HCT116 (cell line): ENCODE measurements at regions not wholly inside any gene's neighbourhood (a gene's known extent, or its start where the extent isn't known, plus 50 kb on each side); places are given as distances from the start of the nearest gene placed in this dataset.

Source experiments
- ATAC-seq: fragments of 200-7000 bp; cut with Tn5 transposase; 2 replicates; pipeline ENCODE4 v1.9.1; 2020; ENCODE audit warnings: mild to moderate bottlenecking, moderate library complexity
- BruUV-seq: library from RNA; stranded (reverse); fragments of 400-500 nt; replicated peaks from 2 replicates; lab custom pipeline; 2021; lab: Mats Ljungman, UMichigan
- CTCF ChIA-PET: fragments of 300-600 bp; sonication (Branson Sonifier 250); formaldehyde crosslinking; loops from one replicate; lab custom pipeline; 2021; ENCODE audit warnings: antibody characterized with exemption; lab: Charles Lee
- POLR2A ChIA-PET: fragments of 300-600, 350-600 bp; sonication (Branson Sonifier 250); formaldehyde crosslinking; loops from one replicate; lab custom pipeline; 2021; ENCODE audit warnings: antibody characterized with exemption; lab: Charles Lee
- RAD21 ChIA-PET, 2 experiments: fragments of 300-600 bp; sonication (Branson Sonifier 250); formaldehyde crosslinking; loops; one replicate each; lab custom pipeline; 2023; ENCODE audit warnings: low total read pairs in 2 of 2; ENCODE audit not compliant: uncharacterized antibody in 2 of 2, unreplicated experiment in 2 of 2, low non-redundant PET in 1 of 2; lab: Charles Lee
- DNase-seq: peaks from one replicate; pipeline ENCODE4 v3.0.0-alpha.2; 2010; ENCODE audit warnings: low read depth, low spot score
- H2AFZ ChIP-seq: fragments of 200-600 bp; shearing (Covaris generic), sonication (generic); 2 replicates; pipeline ENCODE4 v1.6.1; 2017; ENCODE audit warnings: low read depth, mixed run types, mixed read lengths, antibody characterized with exemption, low read length; ENCODE audit not compliant: poor library complexity, severe bottlenecking
- H3K27ac ChIP-seq: 2 replicates; pipeline ENCODE4 v1.5.1; 2012; ENCODE audit warnings: low read depth, low read length
- H3K27me3 ChIP-seq: fragments of 200-600 bp; sonication (generic); 2 replicates; pipeline ENCODE4 v1.6.1; 2016; ENCODE audit warnings: mixed run types, low read length, mixed read lengths; ENCODE audit not compliant: insufficient read depth
- H3K36me3 ChIP-seq, 2 experiments: fragments of 200-500 bp in 1 of 2; fragments of 200-600 bp in 1 of 2; sonication (Bioruptor generic) in 1 of 2; sonication (generic) in 1 of 2; 2 replicates each; pipeline versions ENCODE4 v1.5.1 to v1.6.1; 2014 to 2016; ENCODE audit warnings: low read length in 2 of 2, inconsistent platforms in 1 of 2, mixed read lengths in 1 of 2, mixed run types in 1 of 2; ENCODE audit not compliant: insufficient read depth in 2 of 2, control insufficient read depth in 1 of 2
- H3K4me1 ChIP-seq, 2 experiments: fragments of 200-600 bp in 1 of 2; sonication (generic) in 1 of 2; 2 replicates each; pipeline versions ENCODE4 v1.5.1 to v1.6.1; 2012 to 2017; ENCODE audit warnings: low read length in 2 of 2, inconsistent platforms in 1 of 2, mild to moderate bottlenecking in 1 of 2, mixed read lengths in 1 of 2, mixed run types in 1 of 2, moderate library complexity in 1 of 2; ENCODE audit not compliant: insufficient read depth in 2 of 2, control insufficient read depth in 1 of 2
- H3K4me2 ChIP-seq: fragments of 200-600 bp; sonication (generic); 2 replicates; pipeline ENCODE4 v1.6.1; 2017; ENCODE audit warnings: mixed run types, low read length, mixed read lengths
- H3K4me3 ChIP-seq, 2 experiments: fragments of 200-600 bp in 1 of 2; sonication (generic) in 1 of 2; replicated peaks in 1 of 2; 2 replicates each; pipeline ENCODE4 v1.5.1; 2011 to 2016; ENCODE audit warnings: low read length in 2 of 2, control low read depth in 1 of 2, low read depth in 1 of 2, mild to moderate bottlenecking in 1 of 2, mixed read lengths in 1 of 2, mixed run types in 1 of 2
- H3K79me2 ChIP-seq: fragments of 200-600 bp; sonication (generic); 2 replicates; pipeline ENCODE4 v1.6.1; 2017; ENCODE audit warnings: mild to moderate bottlenecking, mixed run types, low read length, moderate library complexity, mixed read lengths; ENCODE audit not compliant: insufficient read depth
- H3K9ac ChIP-seq: fragments of 200-600 bp; sonication (generic); 2 replicates; pipeline ENCODE4 v1.6.1; 2016; ENCODE audit warnings: low read length, mixed read lengths
- H3K9me2 ChIP-seq: fragments of 200-600 bp; sonication (generic), shearing (Covaris generic); 2 replicates; pipeline ENCODE4 v1.6.1; 2017; ENCODE audit warnings: mixed run types, mild to moderate bottlenecking, moderate library complexity; ENCODE audit not compliant: insufficient read depth
- H3K9me3 ChIP-seq, 2 experiments: fragments of 200-500 bp in 1 of 2; fragments of 200-600 bp in 1 of 2; sonication (Bioruptor generic) in 1 of 2; sonication (generic) in 1 of 2; 2 replicates each; pipeline ENCODE4 v1.6.1; 2014 to 2017; ENCODE audit warnings: low read length in 2 of 2, mixed read lengths in 2 of 2, inconsistent platforms in 1 of 2, low read depth in 1 of 2, mild to moderate bottlenecking in 1 of 2, mixed run types in 1 of 2, moderate library complexity in 1 of 2; ENCODE audit not compliant: control insufficient read depth in 1 of 2, insufficient read depth in 1 of 2
- H4K20me1 ChIP-seq: fragments of 200-600 bp; sonication (generic), shearing (Covaris generic); 2 replicates; pipeline ENCODE4 v1.6.1; 2017; ENCODE audit warnings: mixed run types, mild to moderate bottlenecking, moderate library complexity; ENCODE audit not compliant: insufficient read depth
- CBX3 ChIP-seq: IDR thresholded peaks from 2 replicates; pipeline ENCODE4 v1.6.1; 2012; ENCODE audit warnings: low read depth
- EGR1 ChIP-seq: IDR thresholded peaks from 2 replicates; pipeline ENCODE4 v1.6.1; 2012; ENCODE audit warnings: low read depth
- EZH2phosphoT487 ChIP-seq: fragments of 200-600 bp; IDR thresholded peaks from 2 replicates; pipeline ENCODE4 v1.6.1; 2018; ENCODE audit warnings: antibody characterized with exemption, borderline replicate concordance
- JUND ChIP-seq: IDR thresholded peaks from 2 replicates; pipeline ENCODE4 v1.6.1; 2012
- POLR2A ChIP-seq: IDR thresholded peaks from 2 replicates; pipeline ENCODE4 v1.7.0; 2011; ENCODE audit warnings: borderline replicate concordance; ENCODE audit not compliant: insufficient read depth, insufficient read length; ENCODE audit errors: extremely low read depth
- POLR2AphosphoS5 ChIP-seq: IDR thresholded peaks from 2 replicates; pipeline ENCODE4 v1.6.1; 2011; ENCODE audit warnings: mild to moderate bottlenecking, low read depth, low read length, moderate library complexity
- SRF ChIP-seq: IDR thresholded peaks from 2 replicates; pipeline ENCODE4 v1.6.1; 2012; ENCODE audit warnings: low read depth
- YY1 ChIP-seq: IDR thresholded peaks from 2 replicates; pipeline ENCODE4 v1.6.1; 2011; ENCODE audit warnings: low read length, low read depth, moderate library complexity, mild to moderate bottlenecking; ENCODE audit not compliant: insufficient replicate concordance; ENCODE audit errors: extremely low read depth
- intact Hi-C: fragments of 100-400 bp; cut with micrococcal nuclease; formaldehyde crosslinking; loops from 2 replicates; pipeline ENCODE4 v1.10.0; 2022
- TF ChIP-seq, protein P1 (sequence below), 3 experiments: fragments of 200-600 bp in 1 of 3; sonication (generic) in 1 of 3; IDR thresholded peaks in 2 of 3; conservative IDR thresholded peaks in 1 of 3; 2 replicates each; pipeline ENCODE4 v1.5.1; 2012 to 2017; ENCODE audit warnings: low read depth in 2 of 3, low read length in 2 of 3, antibody characterized with exemption in 1 of 3, borderline replicate concordance in 1 of 3, control low read depth in 1 of 3, mild to moderate bottlenecking in 1 of 3, mixed read lengths in 1 of 3, mixed run types in 1 of 3, moderate library complexity in 1 of 3; ENCODE audit not compliant: insufficient read depth in 1 of 3
- TF ChIP-seq, protein P2 (sequence below): IDR thresholded peaks from 2 replicates; pipeline ENCODE4 v1.6.1; 2012; ENCODE audit warnings: low read depth

DNA sequence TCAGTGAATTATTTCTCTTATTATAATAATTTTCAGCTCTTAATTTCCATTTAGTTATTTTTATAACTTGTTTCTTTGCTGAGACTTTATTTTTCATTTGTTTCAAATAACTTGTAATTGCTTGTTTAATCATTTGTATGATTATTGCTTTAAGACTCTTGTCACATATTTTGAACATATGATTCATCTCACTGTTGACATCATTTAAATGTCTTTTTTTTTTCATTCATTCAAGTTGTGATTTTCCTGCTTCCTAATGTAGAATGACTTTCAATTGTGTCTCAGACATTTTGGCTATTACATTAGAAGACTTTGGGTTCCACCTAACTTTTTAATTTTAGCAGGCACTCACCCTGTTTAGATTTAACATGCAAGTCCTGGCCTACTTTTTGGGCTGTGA, 234.8 kb upstream of the DIPK2B start:
- Histone ChIP-seq H3K9me2 (no peaks in the 10 kb centered on the region), H4K20me1 (no peaks in the 10 kb centered on the region), H3K27me3 (no peaks in the 10 kb centered on the region), H3K27ac (no peak overlapping the region), H3K4me1 (no peaks in the 10 kb centered on the region), H2AFZ (no peak overlapping the region), H3K9ac (no peak overlapping the region), H3K79me2 (no peaks in the 10 kb centered on the region), H3K36me3 (no peaks in the 10 kb centered on the region), H3K9me3 (no peaks in the 10 kb centered on the region), H3K4me2 (no peak overlapping the region), H3K4me3 (no peak overlapping the region)
- ATAC-seq (no peak), DNase-seq (no peak)
- ChIA-PET RAD21 (no interaction called here), CTCF (no interaction called here), POLR2A (no interaction called here)
- TF ChIP-seq CBX3: no peak
- TF ChIP-seq POLR2AphosphoS5: no peak
- TF ChIP-seq, protein P1, sequence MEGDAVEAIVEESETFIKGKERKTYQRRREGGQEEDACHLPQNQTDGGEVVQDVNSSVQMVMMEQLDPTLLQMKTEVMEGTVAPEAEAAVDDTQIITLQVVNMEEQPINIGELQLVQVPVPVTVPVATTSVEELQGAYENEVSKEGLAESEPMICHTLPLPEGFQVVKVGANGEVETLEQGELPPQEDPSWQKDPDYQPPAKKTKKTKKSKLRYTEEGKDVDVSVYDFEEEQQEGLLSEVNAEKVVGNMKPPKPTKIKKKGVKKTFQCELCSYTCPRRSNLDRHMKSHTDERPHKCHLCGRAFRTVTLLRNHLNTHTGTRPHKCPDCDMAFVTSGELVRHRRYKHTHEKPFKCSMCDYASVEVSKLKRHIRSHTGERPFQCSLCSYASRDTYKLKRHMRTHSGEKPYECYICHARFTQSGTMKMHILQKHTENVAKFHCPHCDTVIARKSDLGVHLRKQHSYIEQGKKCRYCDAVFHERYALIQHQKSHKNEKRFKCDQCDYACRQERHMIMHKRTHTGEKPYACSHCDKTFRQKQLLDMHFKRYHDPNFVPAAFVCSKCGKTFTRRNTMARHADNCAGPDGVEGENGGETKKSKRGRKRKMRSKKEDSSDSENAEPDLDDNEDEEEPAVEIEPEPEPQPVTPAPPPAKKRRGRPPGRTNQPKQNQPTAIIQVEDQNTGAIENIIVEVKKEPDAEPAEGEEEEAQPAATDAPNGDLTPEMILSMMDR (IDR thresholded peaks at IDR 0.05 in 2 of 3, conservative IDR thresholded peaks at IDR 0.05 in 1 of 3; ENCODE audit: borderline replicate concordance in 1 of 3, insufficient read depth in 1 of 3, low read depth in 2 of 3, low read length in 2 of 3): no peak
- no peak for TF ChIP-seq JUND
- TF ChIP-seq POLR2A: no peak
- TF ChIP-seq EZH2phosphoT487: no peak
- TF ChIP-seq, protein P2, sequence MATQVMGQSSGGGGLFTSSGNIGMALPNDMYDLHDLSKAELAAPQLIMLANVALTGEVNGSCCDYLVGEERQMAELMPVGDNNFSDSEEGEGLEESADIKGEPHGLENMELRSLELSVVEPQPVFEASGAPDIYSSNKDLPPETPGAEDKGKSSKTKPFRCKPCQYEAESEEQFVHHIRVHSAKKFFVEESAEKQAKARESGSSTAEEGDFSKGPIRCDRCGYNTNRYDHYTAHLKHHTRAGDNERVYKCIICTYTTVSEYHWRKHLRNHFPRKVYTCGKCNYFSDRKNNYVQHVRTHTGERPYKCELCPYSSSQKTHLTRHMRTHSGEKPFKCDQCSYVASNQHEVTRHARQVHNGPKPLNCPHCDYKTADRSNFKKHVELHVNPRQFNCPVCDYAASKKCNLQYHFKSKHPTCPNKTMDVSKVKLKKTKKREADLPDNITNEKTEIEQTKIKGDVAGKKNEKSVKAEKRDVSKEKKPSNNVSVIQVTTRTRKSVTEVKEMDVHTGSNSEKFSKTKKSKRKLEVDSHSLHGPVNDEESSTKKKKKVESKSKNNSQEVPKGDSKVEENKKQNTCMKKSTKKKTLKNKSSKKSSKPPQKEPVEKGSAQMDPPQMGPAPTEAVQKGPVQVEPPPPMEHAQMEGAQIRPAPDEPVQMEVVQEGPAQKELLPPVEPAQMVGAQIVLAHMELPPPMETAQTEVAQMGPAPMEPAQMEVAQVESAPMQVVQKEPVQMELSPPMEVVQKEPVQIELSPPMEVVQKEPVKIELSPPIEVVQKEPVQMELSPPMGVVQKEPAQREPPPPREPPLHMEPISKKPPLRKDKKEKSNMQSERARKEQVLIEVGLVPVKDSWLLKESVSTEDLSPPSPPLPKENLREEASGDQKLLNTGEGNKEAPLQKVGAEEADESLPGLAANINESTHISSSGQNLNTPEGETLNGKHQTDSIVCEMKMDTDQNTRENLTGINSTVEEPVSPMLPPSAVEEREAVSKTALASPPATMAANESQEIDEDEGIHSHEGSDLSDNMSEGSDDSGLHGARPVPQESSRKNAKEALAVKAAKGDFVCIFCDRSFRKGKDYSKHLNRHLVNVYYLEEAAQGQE: no peak
- no peak for TF ChIP-seq YY1
- no peak for TF ChIP-seq EGR1
- no peak for TF ChIP-seq SRF
- BruUV-seq: no TSS peak
- intact Hi-C loops: no loop called here
